HL-60/S4 treated with retinoic acid at 250 ng/mL for 4 days and 3 days (cell line): ENCODE measurements at regions not wholly inside any gene's neighbourhood (a gene's known extent, or its start where the extent isn't known, plus 50 kb on each side); places are given as distances from the start of the nearest gene placed in this dataset.

Experiments used
- in situ Hi-C: fragments of 300-500 bp; cut with MboI; formaldehyde crosslinking; loops from 2 replicates; pipeline ENCODE4 v1.7.0; 2022; ENCODE audit warnings: low sequenced_read_pairs

- in situ Hi-C loops: no loop called here
Measured at GRCh38 chr18:78914249-78914935, 65.2 kb upstream of the SALL3 start.

- in situ Hi-C loops: no loop called here
Measured at GRCh38 chr18:78915446-78916008, 64.1 kb upstream of the SALL3 start.

GRCh38 chr18:78918707-78919106 lies 60.9 kb upstream of the SALL3 start:
- in situ Hi-C loops: no loop called here

GRCh38 chr18:78919956-78920355 lies 59.7 kb upstream of the SALL3 start:
- in situ Hi-C loops: no loop called here

- in situ Hi-C loops: no loop called here
Measured at GRCh38 chr18:78920456-78921138, 59.0 kb upstream of the SALL3 start.

DNA sequence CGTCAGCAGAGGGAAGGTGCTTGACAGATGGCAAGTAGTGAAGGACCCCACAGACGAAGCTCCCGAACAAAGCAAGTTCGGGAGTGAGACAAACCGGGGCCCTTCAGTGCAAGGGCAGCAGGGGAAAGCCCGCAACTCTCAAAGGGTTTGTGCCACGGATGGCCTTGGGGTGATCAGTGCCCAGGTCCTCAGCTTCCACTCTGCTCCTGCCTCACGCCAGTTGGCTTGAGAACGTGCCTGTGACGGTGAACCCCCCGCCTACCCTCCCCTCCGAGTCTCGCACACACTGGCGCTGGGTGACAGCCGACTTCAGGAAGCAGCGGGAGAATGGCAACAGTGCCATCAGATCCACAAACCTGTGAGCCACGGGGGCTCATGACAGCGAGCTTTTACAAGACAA lies 56.8 kb upstream of the SALL3 start:
- in situ Hi-C loops: no loop called here

DNA sequence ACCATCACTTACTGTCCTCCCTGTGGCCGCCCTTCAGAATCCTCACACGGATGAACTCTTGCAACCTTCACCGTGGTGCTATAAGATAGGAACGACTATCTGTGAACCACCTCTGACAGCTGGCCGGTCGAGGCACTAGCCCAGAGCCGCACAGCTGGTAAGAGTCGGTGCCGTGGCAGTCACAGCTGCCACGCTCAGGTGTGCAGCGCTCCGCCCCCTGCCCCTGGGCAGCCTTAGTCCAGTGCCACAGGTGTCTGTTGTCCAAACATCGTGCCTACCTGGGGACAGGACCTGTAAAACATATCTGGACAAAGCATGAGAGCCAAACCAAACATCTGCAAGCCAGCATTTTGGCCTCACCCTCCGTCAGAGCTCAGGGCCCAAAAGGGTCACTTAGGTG lies 55.3 kb upstream of the SALL3 start:
- in situ Hi-C loops: no loop called here

DNA sequence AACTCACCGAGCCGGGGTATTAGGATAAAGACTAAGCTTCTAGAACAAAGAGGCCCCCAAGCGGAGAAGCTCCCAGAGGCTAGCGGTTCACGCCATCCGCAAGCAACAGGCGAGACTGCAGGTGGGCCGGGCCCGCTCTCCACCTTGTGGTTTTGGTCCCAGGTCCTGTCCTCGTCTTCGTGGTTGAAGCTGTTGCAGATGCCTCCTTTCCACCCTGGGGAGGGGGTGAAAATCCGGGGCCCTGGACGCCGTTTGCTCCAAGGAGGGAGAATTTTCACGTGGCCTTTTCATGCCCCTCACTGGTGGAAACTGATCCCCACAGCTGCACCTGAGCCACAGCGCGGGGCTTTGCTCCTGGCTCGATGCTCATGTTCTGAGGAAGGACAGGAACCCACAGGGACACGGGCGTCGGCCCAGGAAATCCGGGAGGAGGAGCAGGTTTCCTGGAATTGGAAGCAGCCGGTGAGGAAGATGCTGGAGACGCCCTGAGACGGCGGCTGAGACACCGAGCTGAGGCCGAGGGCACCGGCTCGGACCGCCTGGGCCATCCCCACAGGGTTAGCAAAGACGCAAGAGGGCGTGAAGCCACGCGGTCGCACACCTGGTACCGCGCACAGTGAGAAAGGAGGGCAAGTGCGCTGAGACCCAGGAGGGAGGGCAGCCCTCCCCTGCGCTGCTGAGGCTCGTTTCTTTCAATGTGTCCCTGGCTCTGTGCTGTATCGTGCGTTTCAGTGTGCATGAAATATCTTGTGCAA lies 54.7 kb upstream of the SALL3 start:
- in situ Hi-C loops: no loop called here

DNA sequence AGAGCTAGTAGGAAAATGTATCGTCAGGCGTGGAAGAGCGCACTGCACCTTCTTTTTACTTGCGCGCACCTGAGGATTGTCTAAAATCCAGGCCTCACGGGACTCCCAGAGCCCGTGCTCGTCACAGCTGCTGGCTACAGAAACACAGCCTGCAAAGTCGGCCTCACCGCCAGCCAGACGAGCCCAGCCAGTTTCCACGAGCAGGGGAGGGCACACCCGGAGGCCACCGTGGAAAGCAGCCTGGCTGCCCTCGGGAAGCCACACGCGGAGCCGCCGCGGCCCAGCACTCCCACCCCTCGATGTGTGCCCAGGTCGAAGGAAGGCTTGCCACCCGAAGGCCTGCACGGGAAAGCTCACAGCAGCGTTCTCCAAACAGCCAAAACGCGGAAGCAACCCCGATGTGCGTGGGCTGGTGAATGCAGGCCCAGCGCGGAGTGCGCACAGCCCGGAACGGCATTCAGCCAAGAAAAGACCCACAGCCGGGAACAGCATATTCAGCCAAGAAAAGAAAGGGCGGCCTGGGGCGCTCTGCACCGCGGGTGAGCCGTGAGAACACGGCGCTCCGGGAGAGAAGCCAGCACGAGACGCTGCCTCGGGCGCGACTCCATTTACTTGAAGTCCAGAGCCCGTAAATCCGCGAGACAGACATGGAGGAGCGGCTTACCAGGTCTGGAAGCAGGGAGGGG lies 53.9 kb upstream of the SALL3 start:
- in situ Hi-C loops: no loop called here

GRCh38 chr18:78926243-78926615 lies 53.4 kb upstream of the SALL3 start:
- in situ Hi-C loops: no loop called here

DNA sequence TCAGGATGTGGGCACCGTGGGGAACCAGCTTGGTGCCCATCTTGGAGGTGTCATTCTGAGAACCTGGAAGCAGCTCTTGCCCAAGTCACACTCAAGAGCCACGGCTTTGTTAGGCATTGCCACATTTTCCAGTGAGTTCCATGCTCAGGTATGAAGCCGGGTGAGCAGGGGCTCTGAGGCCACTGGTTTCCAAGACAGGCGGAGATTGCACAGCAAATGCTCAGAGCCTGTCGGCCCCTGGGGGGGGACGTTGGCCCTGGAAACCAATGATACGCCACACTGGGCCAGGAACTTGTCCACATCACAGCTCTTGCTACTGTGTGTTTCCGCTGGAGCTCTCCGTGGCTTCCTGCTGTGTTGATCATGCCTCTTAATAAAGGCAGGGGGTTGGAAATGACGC lies 52.5 kb upstream of the SALL3 start:
- in situ Hi-C loops: no loop called here

- in situ Hi-C loops: no loop called here
Measured at GRCh38 chr18:78927616-78928015, 52.0 kb upstream of the SALL3 start.

- in situ Hi-C loops: no loop called here
Measured at GRCh38 chr18:78928076-78928475, 51.5 kb upstream of the SALL3 start.

DNA sequence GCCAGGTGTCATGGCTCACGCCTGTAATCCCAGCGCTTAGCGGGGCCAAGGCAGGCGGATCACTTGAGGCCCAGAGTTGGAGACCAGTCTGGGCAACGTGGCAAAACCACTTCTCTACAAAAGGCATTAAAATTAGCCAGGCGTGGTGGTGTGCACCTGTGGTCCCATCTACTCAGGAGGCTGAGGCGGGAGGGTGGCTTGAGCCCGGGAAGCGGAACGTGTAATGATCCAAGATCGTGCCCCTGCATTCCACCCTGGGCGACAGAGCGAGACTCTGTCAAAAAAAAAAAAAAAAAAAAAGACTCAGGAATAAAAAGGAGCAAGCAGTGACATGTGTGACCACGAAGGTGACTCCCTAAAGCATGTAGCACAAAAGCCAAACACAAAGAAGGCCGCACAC lies 50.1 kb upstream of the SALL3 start:
- in situ Hi-C loops: no loop called here
